WTC11 (cell line): ENCODE measurements at regions not wholly inside any gene's neighbourhood (a gene's known extent, or its start where the extent isn't known, plus 50 kb on each side); places are given as distances from the start of the nearest gene placed in this dataset.

Source experiments
- CBFB ChIP-seq: sonication (generic); formaldehyde crosslinking; IDR thresholded peaks from 2 replicates; pipeline ENCODE4 v1.8.1; 2022; ENCODE audit warnings: mild to moderate bottlenecking, low read depth, missing genetic modification reagents
- MYBL2 ChIP-seq: sonication (generic); formaldehyde crosslinking; IDR thresholded peaks from 2 replicates; pipeline ENCODE4 v1.8.1; 2023; ENCODE audit warnings: mild to moderate bottlenecking, moderate library complexity, missing genetic modification reagents
- NFYB ChIP-seq: sonication (generic); formaldehyde crosslinking; conservative IDR thresholded peaks from 2 replicates; pipeline ENCODE4 v1.8.0; 2022; ENCODE audit warnings: low read depth, missing genetic modification reagents
- TF ChIP-seq, protein P1 (sequence below): sonication (generic); formaldehyde crosslinking; IDR thresholded peaks from 2 replicates; pipeline ENCODE4 v1.8.1; 2023; ENCODE audit warnings: mild to moderate bottlenecking, missing genetic modification reagents, moderate library complexity
- TF ChIP-seq, protein P2 (sequence below): fragments of 250-450 bp; sonication (Bioruptor Pico); IDR thresholded peaks from 2 replicates; pipeline ENCODE4 v1.9.0; 2021; ENCODE audit warnings: mild to moderate bottlenecking
- TF ChIP-seq, protein P3 (sequence below): fragments of 200-600 bp; IDR thresholded peaks from 2 replicates; pipeline ENCODE4 v1.8.0; 2022; ENCODE audit warnings: antibody characterized with exemption

DNA sequence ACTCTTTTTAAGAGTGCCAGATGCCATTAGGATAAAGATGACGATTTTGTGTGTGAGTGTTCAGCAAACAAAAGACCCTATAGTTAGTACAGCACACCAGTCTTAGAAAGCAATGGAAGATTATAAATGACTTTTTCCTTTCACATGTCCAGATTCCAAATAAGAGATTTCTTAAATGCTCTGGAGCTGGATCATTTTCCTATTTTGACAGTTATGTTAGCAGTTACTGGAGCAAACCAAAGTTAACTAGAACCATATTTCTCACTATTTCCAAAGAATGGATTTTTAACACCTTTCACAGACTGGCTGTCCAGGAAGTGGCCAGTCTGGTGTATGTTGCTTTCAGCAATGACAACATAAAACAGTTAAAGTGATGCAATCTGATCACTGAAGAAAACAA is 905.8 kb upstream of the ADGRL2 start:
- TF ChIP-seq NFYB (CRISPR knock-in tag) = no peak
- TF ChIP-seq MYBL2 (CRISPR knock-in tag) = no peak
- TF ChIP-seq, protein P1, sequence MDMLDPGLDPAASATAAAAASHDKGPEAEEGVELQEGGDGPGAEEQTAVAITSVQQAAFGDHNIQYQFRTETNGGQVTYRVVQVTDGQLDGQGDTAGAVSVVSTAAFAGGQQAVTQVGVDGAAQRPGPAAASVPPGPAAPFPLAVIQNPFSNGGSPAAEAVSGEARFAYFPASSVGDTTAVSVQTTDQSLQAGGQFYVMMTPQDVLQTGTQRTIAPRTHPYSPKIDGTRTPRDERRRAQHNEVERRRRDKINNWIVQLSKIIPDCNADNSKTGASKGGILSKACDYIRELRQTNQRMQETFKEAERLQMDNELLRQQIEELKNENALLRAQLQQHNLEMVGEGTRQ (CRISPR knock-in tag) = no peak
- TF ChIP-seq, protein P2, sequence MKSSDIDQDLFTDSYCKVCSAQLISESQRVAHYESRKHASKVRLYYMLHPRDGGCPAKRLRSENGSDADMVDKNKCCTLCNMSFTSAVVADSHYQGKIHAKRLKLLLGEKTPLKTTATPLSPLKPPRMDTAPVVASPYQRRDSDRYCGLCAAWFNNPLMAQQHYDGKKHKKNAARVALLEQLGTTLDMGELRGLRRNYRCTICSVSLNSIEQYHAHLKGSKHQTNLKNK (CRISPR knock-in tag) = no peak
- TF ChIP-seq, protein P3, sequence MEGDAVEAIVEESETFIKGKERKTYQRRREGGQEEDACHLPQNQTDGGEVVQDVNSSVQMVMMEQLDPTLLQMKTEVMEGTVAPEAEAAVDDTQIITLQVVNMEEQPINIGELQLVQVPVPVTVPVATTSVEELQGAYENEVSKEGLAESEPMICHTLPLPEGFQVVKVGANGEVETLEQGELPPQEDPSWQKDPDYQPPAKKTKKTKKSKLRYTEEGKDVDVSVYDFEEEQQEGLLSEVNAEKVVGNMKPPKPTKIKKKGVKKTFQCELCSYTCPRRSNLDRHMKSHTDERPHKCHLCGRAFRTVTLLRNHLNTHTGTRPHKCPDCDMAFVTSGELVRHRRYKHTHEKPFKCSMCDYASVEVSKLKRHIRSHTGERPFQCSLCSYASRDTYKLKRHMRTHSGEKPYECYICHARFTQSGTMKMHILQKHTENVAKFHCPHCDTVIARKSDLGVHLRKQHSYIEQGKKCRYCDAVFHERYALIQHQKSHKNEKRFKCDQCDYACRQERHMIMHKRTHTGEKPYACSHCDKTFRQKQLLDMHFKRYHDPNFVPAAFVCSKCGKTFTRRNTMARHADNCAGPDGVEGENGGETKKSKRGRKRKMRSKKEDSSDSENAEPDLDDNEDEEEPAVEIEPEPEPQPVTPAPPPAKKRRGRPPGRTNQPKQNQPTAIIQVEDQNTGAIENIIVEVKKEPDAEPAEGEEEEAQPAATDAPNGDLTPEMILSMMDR = no peak
- TF ChIP-seq CBFB (CRISPR knock-in tag) = no peak
